ENCODE measurements at regions not wholly inside any gene's neighbourhood (a gene's known extent, or its start where the extent isn't known, plus 50 kb on each side); places are given as distances from the start of the nearest gene placed in this dataset.

DNA sequence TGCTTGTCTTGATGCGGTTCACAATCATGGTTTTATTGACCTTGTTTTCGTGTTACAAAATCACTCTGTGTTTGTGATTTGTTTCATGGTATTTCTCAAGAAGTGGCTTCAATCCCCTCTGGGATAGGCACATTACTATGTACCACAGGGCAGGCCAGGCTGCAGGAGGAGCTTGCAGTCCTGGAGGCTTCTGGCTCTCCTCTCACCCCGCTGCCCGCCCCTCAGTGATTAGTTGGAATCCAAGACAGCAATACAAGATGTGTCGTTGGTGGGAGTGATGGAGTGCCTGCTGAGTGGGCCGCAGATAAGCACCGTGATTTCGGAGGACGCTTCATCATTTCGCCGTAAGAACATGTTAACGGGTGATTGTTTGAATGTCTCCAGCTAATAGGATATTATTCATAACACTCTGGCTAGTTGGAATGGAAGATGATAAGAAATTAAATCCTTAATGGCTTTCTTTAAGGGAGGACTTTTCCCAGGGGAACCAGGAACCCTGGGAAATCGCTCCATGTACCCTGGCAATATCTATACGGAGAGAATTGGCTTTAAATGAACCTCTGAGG, 384.4 kb downstream of the MIAT start:
- no peak for DNase-seq (ENCODE audit: insufficient read length, low spot score)
- FAIRE-seq = no peak
- TF ChIP-seq, protein P1, sequence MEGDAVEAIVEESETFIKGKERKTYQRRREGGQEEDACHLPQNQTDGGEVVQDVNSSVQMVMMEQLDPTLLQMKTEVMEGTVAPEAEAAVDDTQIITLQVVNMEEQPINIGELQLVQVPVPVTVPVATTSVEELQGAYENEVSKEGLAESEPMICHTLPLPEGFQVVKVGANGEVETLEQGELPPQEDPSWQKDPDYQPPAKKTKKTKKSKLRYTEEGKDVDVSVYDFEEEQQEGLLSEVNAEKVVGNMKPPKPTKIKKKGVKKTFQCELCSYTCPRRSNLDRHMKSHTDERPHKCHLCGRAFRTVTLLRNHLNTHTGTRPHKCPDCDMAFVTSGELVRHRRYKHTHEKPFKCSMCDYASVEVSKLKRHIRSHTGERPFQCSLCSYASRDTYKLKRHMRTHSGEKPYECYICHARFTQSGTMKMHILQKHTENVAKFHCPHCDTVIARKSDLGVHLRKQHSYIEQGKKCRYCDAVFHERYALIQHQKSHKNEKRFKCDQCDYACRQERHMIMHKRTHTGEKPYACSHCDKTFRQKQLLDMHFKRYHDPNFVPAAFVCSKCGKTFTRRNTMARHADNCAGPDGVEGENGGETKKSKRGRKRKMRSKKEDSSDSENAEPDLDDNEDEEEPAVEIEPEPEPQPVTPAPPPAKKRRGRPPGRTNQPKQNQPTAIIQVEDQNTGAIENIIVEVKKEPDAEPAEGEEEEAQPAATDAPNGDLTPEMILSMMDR (IDR thresholded peaks at IDR 0.05; ENCODE audit: insufficient read depth, missing control alignments) = no peak

DNA sequence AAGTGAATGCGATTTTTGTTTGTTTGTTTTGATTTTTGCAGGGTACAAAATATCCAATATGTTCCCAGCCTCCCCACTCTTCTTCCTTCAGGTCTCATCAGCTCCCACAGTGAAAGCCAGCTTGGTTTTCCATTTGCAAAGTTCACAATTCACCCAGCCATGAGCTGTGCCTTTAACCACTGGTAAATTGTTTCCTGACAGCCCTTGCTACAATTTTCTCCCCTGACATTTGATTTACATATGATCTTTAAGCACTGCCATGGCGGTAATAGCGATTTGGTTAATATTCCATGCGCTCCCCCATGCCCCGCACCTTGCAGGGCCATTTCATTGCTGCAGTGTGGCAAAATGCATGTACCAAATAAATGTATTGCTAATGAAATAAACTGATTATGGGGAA, 385.9 kb downstream of the MIAT start:
- DNase-seq (ENCODE audit: insufficient read length, low spot score) (no peak), FAIRE-seq (no peak)
- TF ChIP-seq, protein P1 (IDR thresholded peaks at IDR 0.05; ENCODE audit: insufficient read depth, missing control alignments) = no peak

- TF ChIP-seq, protein P1 (IDR thresholded peaks at IDR 0.05; ENCODE audit: insufficient read depth, missing control alignments) = no peak
- no peak for DNase-seq (ENCODE audit: insufficient read length, low spot score)
- FAIRE-seq = no peak
These were observed 387.9 kb downstream of the MIAT start for GRCh38 chr22:27045103-27045947.

- TF ChIP-seq, protein P1 (IDR thresholded peaks at IDR 0.05; ENCODE audit: insufficient read depth, missing control alignments) = no peak
- DNase-seq (ENCODE audit: insufficient read length, low spot score) = no peak
- no peak for FAIRE-seq
These were observed 388.7 kb downstream of the MIAT start for GRCh38 chr22:27046086-27046485.

DNA sequence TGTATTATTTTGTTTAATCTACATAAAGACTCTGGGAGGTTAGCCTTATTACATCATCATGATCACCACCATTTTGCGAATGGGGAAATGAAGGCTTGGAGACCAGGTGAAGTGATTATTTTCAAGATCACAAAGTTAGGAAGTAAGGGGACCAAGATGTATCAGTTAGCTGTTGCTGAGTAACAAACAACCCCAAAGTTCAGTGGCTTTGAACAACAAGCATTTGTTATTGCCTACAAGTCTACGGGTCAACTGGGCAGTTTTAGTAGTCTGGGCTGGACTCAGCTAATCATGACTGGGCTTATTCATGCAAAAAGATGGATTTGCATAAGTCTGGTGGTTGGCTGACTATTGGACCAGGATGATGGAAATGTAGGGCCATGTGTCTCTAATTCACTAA, 389.2 kb downstream of the MIAT start:
- DNase-seq (ENCODE audit: insufficient read length, low spot score) = no peak
- TF ChIP-seq, protein P1 (IDR thresholded peaks at IDR 0.05; ENCODE audit: insufficient read depth, missing control alignments) = no peak
- FAIRE-seq = no peak

- DNase-seq (ENCODE audit: insufficient read length, low spot score) (no peak), FAIRE-seq (no peak)
- TF ChIP-seq, protein P1 (IDR thresholded peaks at IDR 0.05; ENCODE audit: insufficient read depth, missing control alignments) = no peak
These were observed 393.4 kb downstream of the MIAT start for GRCh38 chr22:27050771-27051170.

DNA sequence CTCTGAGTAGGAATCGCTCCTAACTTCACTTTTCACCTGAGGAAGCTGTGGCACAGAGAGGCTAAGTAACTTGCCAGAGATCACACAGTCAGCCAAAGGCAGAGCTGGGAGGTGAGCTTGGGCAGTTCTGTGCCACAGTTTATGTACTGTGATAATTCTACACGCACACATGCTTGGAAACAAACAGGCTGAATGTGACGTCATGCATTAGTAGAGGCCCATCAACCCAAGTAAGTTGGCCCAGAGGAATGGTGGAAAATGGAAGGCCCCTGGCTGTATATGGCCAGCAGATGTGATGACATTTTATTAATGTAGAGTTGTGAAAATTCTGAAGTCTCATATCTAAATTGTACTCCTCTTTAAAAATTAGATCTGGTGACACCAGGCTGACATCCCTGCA, 394.0 kb downstream of the MIAT start:
- DNase-seq (ENCODE audit: insufficient read length, low spot score) (no peak), FAIRE-seq (no peak)
- TF ChIP-seq, protein P1 (IDR thresholded peaks at IDR 0.05; ENCODE audit: insufficient read depth, missing control alignments) = no peak

Data from D721Med (cell line).